A549 (cell line): ENCODE measurements at regions not wholly inside any gene's neighbourhood (a gene's known extent, or its start where the extent isn't known, plus 50 kb on each side); places are given as distances from the start of the nearest gene placed in this dataset.

ENCODE experiments used
- ATAC-seq, 2 experiments: fragments of 200-7000 bp in 1 of 2; fragments of >200 bp in 1 of 2; cut with Nextera tagmentation in 1 of 2; cut with Tn5 transposase in 1 of 2; 3 replicates each; pipeline versions ENCODE4 v1.8.0 to v1.9.1; 2018 to 2020; ENCODE audit warnings: mild to moderate bottlenecking in 1 of 2, moderate library complexity in 1 of 2
- CTCF ChIA-PET: fragments of 300-600 bp; sonication (Branson Sonifier 250); formaldehyde crosslinking; extraction: SDS; loops from one replicate; lab custom pipeline; 2021; ENCODE audit warnings: antibody characterized with exemption, inconsistent platforms; lab: Yijun Ruan, JAX
- POLR2A ChIA-PET: fragments of 350-600 bp; formaldehyde crosslinking; extraction: SDS; loops from one replicate; lab custom pipeline; 2021; ENCODE audit warnings: antibody characterized with exemption, inconsistent platforms; lab: Yijun Ruan, JAX
- DNase-seq, 2 experiments: peaks; one replicate each; pipeline versions ENCODE4 v3.0.0 to v3.0.0-alpha.2; 2011 to 2016; ENCODE audit warnings: low read depth in 1 of 2, low spot score in 1 of 2
- FAIRE-seq: peaks from 2 replicates; lab custom pipeline; 2011; peaks lifted over from hg19 to GRCh38; lab: Jason Lieb, UNC
- H3K27ac ChIP-seq, 2 experiments: fragments of >200 bp; sonication (Bioruptor Twin); formaldehyde crosslinking; 3 replicates each; pipeline ENCODE4 v1.5.1; 2016 to 2017
- H3K4me1 ChIP-seq: fragments of >200 bp; sonication (Bioruptor Twin); formaldehyde crosslinking; 3 replicates; pipeline ENCODE4 v1.6.1; 2016
- H3K4me2 ChIP-seq: fragments of >200 bp; sonication (Bioruptor Twin); formaldehyde crosslinking; 3 replicates; pipeline ENCODE4 v1.6.1; 2016
- H3K4me3 ChIP-seq: fragments of >200 bp; sonication (Bioruptor Twin); formaldehyde crosslinking; 3 replicates; pipeline ENCODE4 v1.5.1; 2016
- H3K9me3 ChIP-seq: fragments of >200 bp; sonication (Bioruptor Twin); formaldehyde crosslinking; 3 replicates; pipeline ENCODE4 v1.6.1; 2016
- BCL3 ChIP-seq: fragments of >200 bp; sonication (Bioruptor Twin); formaldehyde crosslinking; IDR thresholded peaks from 3 replicates; pipeline ENCODE4 v1.6.1; 2016
- CBX8 ChIP-seq: fragments of 200-600 bp; sonication (generic); IDR thresholded peaks from 2 replicates; pipeline ENCODE4 v1.6.1; 2016
- EHF ChIP-seq: fragments of 250-450 bp; sonication (Bioruptor Pico); IDR thresholded peaks from 2 replicates; pipeline ENCODE4 v1.5.0; 2020; ENCODE audit warnings: mild to moderate bottlenecking
- ELK1 ChIP-seq: fragments of 150-350 bp; IDR thresholded peaks from 2 replicates; pipeline ENCODE4 v1.6.1; 2014; ENCODE audit warnings: low read depth, mild to moderate bottlenecking, low read length
- ESRRA ChIP-seq: fragments of 150-350 bp; IDR thresholded peaks from 2 replicates; pipeline ENCODE4 v1.6.1; 2014; ENCODE audit warnings: mild to moderate bottlenecking, low read length, borderline replicate concordance
- HDAC2 ChIP-seq: fragments of 200-600 bp; sonication (generic); IDR thresholded peaks from 2 replicates; pipeline ENCODE4 v1.6.1; 2016
- HEYL ChIP-seq: fragments of 250-450 bp; sonication (Bioruptor Pico); IDR thresholded peaks from 2 replicates; pipeline ENCODE4 v1.8.0; 2021; ENCODE audit warnings: mild to moderate bottlenecking, moderate library complexity
- HOXA7 ChIP-seq: fragments of 250-450 bp; sonication (Bioruptor Pico); IDR thresholded peaks from 2 replicates; pipeline ENCODE4 v1.5.0; 2020; ENCODE audit warnings: mild to moderate bottlenecking, moderate library complexity
- JUN ChIP-seq, 2 experiments: fragments of >200 bp; sonication (Bioruptor Twin); formaldehyde crosslinking; IDR thresholded peaks; 2 replicates in 1 of 2; 3 replicates in 1 of 2; pipeline ENCODE4 v1.6.1; 2016 to 2017
- KDM5A ChIP-seq: fragments of 200-600 bp; sonication (generic); IDR thresholded peaks from 2 replicates; pipeline ENCODE4 v1.6.1; 2016; ENCODE audit warnings: antibody characterized with exemption, mild to moderate bottlenecking
- MAFK ChIP-seq: fragments of 450-650 bp; IDR thresholded peaks from 2 replicates; pipeline ENCODE4 v1.6.1; 2014; ENCODE audit not compliant: partially characterized antibody
- NPAS2 ChIP-seq: fragments of 250-450 bp; sonication (Bioruptor Pico); IDR thresholded peaks from 2 replicates; pipeline ENCODE4 v1.8.0; 2022; ENCODE audit warnings: mild to moderate bottlenecking, moderate library complexity, borderline replicate concordance
- PHF8 ChIP-seq: fragments of 200-600 bp; sonication (generic); IDR thresholded peaks from 2 replicates; pipeline ENCODE4 v1.6.1; 2016; ENCODE audit warnings: low read depth, mild to moderate bottlenecking, antibody characterized with exemption, moderate library complexity, borderline replicate concordance
- POLR2AphosphoS2 ChIP-seq: conservative IDR thresholded peaks from 2 replicates; pipeline ENCODE4 v1.6.1; 2012; ENCODE audit warnings: low read length, improper control_type of control experiment, inconsistent platforms
- RARB ChIP-seq: fragments of 250-450 bp; sonication (Bioruptor Pico); IDR thresholded peaks from 2 replicates; pipeline ENCODE4 v1.8.0; 2021; ENCODE audit warnings: mild to moderate bottlenecking, moderate library complexity
- RCOR1 ChIP-seq: fragments of 150-350 bp; IDR thresholded peaks from 2 replicates; pipeline ENCODE4 v1.6.1; 2014; ENCODE audit warnings: antibody characterized with exemption, low read length, low read depth
- RFX5 ChIP-seq: fragments of 450-650 bp; IDR thresholded peaks from 2 replicates; pipeline ENCODE4 v1.7.1; 2014; ENCODE audit warnings: antibody characterized with exemption, mild to moderate bottlenecking, moderate library complexity
- RNF2 ChIP-seq: fragments of 200-600 bp; sonication (generic); IDR thresholded peaks from 2 replicates; pipeline ENCODE4 v1.6.1; 2016; ENCODE audit warnings: low read depth, mild to moderate bottlenecking, antibody characterized with exemption, moderate library complexity, borderline replicate concordance
- SMC3 ChIP-seq: fragments of >200 bp; sonication (Bioruptor Twin); formaldehyde crosslinking; IDR thresholded peaks from 3 replicates; pipeline ENCODE4 v1.6.1; 2018; ENCODE audit warnings: inconsistent platforms
- SREBF2 ChIP-seq: fragments of 450-650 bp; IDR thresholded peaks from 2 replicates; pipeline ENCODE4 v1.6.1; 2014; ENCODE audit warnings: mild to moderate bottlenecking, moderate library complexity
- ZFP36 ChIP-seq: fragments of 450-650 bp; IDR thresholded peaks from 2 replicates; pipeline ENCODE4 v1.6.1; 2014; ENCODE audit warnings: borderline replicate concordance; ENCODE audit not compliant: partially characterized antibody
- WGBS: methylation state at CpG from one replicate; pipeline ENCODE4 v1.1.6; 2017; ENCODE audit errors: missing lambda C conversion rate; 5-methylcytosine and 5-hydroxymethylcytosine counted together
- TF ChIP-seq, protein P1 (sequence below): IDR thresholded peaks from 2 replicates; pipeline ENCODE4 v1.6.1; 2012
- TF ChIP-seq, protein P2 (sequence below): fragments of 200-600 bp; sonication (generic); IDR thresholded peaks from 2 replicates; pipeline ENCODE4 v1.6.1; 2016; ENCODE audit warnings: antibody characterized with exemption, mild to moderate bottlenecking, moderate library complexity

- H3K4me1 ChIP-seq, result no peaks in the 10 kb centered on the region
- TF ChIP-seq HDAC2 (no peak), PHF8 (no peak), RARB (CRISPR knock-in tag) (no peak), EHF (no peak), RNF2 (no peak), HOXA7 (CRISPR knock-in tag) (no peak), JUN (IDR thresholded peaks at IDR 0.05) (no peak), SREBF2 (no peak), ESRRA (no peak), ELK1 (no peak), RFX5 (no peak)
- TF ChIP-seq, protein P1, sequence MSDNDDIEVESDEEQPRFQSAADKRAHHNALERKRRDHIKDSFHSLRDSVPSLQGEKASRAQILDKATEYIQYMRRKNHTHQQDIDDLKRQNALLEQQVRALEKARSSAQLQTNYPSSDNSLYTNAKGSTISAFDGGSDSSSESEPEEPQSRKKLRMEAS, result no peak
- POLR2A ChIA-PET, result no interaction called here
- no peak for ATAC-seq
- 3% methylated on average over 2 of the region's 2 CpGs for WGBS
- no peak for DNase-seq
- H3K27ac ChIP-seq, result no peak overlapping the region
- H3K4me3 ChIP-seq, result no peak overlapping the region
- no peaks in the 10 kb centered on the region for H3K9me3 ChIP-seq
- no peak overlapping the region for H3K4me2 ChIP-seq
- CTCF ChIA-PET, result interaction anchor here (1.5 kb wide), 1 partner anchor 24 kb away, joined by 3 read pairs; no protein-coding TSS in a partner anchor
- FAIRE-seq, result no peak
Measured at GRCh38 chr3:65077124-65077523, 389.3 kb upstream of the ADAMTS9 start.

- DNase-seq, result no peak
- no peak overlapping the region for H3K27ac ChIP-seq
- no peaks in the 10 kb centered on the region for H3K9me3 ChIP-seq
- CTCF ChIA-PET, result no interaction called here
- no peak overlapping the region for H3K4me3 ChIP-seq
- H3K4me1 ChIP-seq, result no peaks in the 10 kb centered on the region
- no peak for ATAC-seq
- POLR2A ChIA-PET, result no interaction called here
- WGBS, result 16% methylated on average over 3 of the region's 3 CpGs
- no peak for FAIRE-seq
- TF ChIP-seq, protein P2, sequence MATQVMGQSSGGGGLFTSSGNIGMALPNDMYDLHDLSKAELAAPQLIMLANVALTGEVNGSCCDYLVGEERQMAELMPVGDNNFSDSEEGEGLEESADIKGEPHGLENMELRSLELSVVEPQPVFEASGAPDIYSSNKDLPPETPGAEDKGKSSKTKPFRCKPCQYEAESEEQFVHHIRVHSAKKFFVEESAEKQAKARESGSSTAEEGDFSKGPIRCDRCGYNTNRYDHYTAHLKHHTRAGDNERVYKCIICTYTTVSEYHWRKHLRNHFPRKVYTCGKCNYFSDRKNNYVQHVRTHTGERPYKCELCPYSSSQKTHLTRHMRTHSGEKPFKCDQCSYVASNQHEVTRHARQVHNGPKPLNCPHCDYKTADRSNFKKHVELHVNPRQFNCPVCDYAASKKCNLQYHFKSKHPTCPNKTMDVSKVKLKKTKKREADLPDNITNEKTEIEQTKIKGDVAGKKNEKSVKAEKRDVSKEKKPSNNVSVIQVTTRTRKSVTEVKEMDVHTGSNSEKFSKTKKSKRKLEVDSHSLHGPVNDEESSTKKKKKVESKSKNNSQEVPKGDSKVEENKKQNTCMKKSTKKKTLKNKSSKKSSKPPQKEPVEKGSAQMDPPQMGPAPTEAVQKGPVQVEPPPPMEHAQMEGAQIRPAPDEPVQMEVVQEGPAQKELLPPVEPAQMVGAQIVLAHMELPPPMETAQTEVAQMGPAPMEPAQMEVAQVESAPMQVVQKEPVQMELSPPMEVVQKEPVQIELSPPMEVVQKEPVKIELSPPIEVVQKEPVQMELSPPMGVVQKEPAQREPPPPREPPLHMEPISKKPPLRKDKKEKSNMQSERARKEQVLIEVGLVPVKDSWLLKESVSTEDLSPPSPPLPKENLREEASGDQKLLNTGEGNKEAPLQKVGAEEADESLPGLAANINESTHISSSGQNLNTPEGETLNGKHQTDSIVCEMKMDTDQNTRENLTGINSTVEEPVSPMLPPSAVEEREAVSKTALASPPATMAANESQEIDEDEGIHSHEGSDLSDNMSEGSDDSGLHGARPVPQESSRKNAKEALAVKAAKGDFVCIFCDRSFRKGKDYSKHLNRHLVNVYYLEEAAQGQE, result no peak
- TF ChIP-seq MAFK, result no peak
- TF ChIP-seq BCL3, result no peak
- no peak for TF ChIP-seq ZFP36
- TF ChIP-seq POLR2AphosphoS2, result no peak
- no peak for TF ChIP-seq CBX8
- no peak for TF ChIP-seq RCOR1
- no peak for TF ChIP-seq KDM5A
- TF ChIP-seq SMC3, result no peak
- no peak for TF ChIP-seq HEYL (CRISPR knock-in tag)
- TF ChIP-seq NPAS2 (CRISPR knock-in tag), result no peak
- H3K4me2 ChIP-seq, result no peak overlapping the region
Measured at GRCh38 chr3:65070968-65071367, 383.2 kb upstream of the ADAMTS9 start.
